Skin epidermis (tissue), 12 donors: ENCODE measurements at regions not wholly inside any gene's neighbourhood (a gene's known extent, or its start where the extent isn't known, plus 50 kb on each side); places are given as distances from the start of the nearest gene placed in this dataset.
A peak's percentile ranks its signal among the peaks of the same experiment; 100 is the strongest.
"Not testable (repeated sequence)": the region's sequence is repeated elsewhere in the genome, so short reads cannot be mapped to it uniquely, and the experiment has no call there.

ENCODE experiments used
- H3K27ac ChIP-seq, 21 experiments: fragments of 200-600 bp; sonication (generic) in 11 of 21; one replicate each; pipeline ENCODE4 v1.5.0; 2020; ENCODE audit warnings: mild to moderate bottlenecking in 3 of 21, inconsistent platforms in 2 of 21, moderate library complexity in 2 of 21
- H3K4me3 ChIP-seq, 7 experiments: fragments of 200-600 bp; sonication (generic) in 2 of 7; one replicate each; pipeline ENCODE4 v1.5.0; 2020; ENCODE audit warnings: inconsistent platforms in 2 of 7, mild to moderate bottlenecking in 2 of 7, moderate library complexity in 1 of 7

DNA sequence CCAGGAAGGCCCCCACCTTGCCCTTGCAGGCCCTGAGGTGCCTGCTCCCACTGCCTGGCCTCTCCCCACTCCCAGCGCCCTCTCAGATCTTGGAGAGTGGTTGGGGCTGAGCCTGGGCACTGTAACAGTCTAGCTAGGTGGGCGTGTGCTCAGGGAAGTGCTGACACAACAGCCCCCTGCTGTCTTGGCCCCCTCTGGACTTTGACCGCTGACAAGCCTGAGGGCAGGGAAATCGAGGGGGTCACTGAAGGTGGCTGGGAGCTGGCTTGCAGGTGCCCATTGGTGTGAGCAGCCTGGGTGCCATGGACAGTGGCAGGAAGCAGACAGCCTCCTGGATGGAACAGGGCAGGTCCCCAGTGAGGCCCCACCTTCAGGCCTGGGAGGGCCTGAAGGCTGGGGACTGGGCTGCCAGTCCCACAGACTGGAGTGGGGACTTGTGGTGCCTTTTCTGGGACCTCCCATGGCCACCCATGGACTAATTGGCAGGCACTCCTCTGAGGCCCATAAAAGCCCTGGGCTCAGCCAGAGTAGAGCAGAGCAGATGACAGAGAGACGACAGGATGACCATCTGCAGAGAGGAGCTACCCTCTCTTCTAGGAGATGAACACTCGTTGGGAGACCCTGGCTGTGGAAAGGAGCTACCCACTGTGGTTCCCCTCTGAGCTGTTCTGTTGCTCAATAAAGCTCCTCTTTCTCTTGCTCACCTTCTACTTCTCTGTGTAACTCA, 158.6 kb upstream of the SLC38A2 start:
- H3K4me3 ChIP-seq: no peak overlapping the region
- H3K27ac ChIP-seq: no peak overlapping the region

DNA sequence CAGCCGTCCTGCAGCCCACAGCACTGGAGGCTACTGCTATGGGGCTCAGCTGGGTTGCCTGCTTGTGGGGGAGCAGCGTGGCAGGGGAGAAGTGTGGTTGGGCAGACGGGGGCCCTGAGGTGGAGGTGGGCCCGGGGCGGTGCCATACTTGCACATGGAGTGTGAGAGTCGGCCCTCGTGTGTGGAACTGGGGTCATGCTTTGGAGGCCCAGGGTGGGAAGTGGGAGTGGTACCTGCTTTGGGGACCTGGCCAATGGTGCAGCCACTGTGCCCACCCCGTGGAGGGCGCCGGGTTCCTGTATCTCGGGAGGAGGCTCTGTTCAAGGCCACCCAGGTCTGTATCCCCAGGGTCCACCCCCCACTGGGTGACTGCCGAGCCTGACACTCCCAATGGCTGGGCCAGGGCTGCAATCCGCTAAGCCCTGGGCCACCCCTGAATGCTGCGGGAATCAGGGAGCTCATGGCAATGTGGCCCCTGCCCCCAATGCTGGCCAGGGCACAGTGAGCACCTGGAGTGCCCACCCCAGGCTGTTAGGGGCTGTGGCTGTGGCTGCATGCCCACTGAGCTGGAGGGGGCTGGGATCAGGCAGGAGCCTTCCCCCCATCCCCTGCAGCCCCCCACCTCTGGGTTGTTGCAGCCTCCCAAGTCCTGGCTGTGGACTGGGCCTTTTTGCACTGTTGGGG, 157.9 kb upstream of the SLC38A2 start:
- Histone ChIP-seq H3K27ac (no peak overlapping the region), H3K4me3 (no peak overlapping the region)

- Histone ChIP-seq H3K4me3 (no peak overlapping the region), H3K27ac (no peak overlapping the region)
Observed at GRCh38 chr12:46526233-46526632, 153.7 kb upstream of the SLC38A2 start.

DNA sequence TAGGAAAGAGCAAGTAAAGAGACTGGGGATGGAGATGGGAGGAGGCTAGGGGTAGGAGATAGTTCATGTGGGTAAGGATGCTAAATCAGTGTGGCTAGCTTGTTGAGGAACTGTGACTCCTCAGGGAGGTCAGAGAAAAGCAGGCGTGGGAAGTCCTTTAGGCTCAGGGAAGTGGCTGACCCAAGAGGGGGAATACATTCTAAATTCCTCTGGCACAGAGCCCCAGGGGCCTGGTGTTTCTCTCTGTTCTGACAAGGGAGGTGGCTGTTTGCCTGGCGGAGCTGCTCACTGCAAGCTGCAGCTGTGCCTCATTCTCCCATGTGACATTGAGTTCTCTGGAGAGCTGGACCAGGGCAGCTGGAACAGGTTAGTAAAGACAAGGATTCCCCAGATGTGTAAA, 152.2 kb upstream of the SLC38A2 start:
- H3K4me3 ChIP-seq: no peak overlapping the region
- H3K27ac ChIP-seq: peak overlapping the region in 12 of 21 experiments; percentile 14 to 84 (median 50)

- Histone ChIP-seq H3K27ac (peak overlapping the region in 15 of 21 experiments; percentile 3 to 84 (median 43)), H3K4me3 (no peak overlapping the region)
Observed at GRCh38 chr12:46523863-46524770, 151.5 kb upstream of the SLC38A2 start.

GRCh38 chr12:46523446-46523845, 150.9 kb upstream of the SLC38A2 start:
- Histone ChIP-seq H3K27ac (peak overlapping the region in 7 of 21 experiments; percentile 3 to 84 (median 51)), H3K4me3 (no peak overlapping the region)

- H3K4me3 ChIP-seq: no peak overlapping the region
- H3K27ac ChIP-seq: peak overlapping the region in 4 of 21 experiments; percentile 12 to 84 (median 34)
Observed at GRCh38 chr12:46522071-46522470, 149.5 kb upstream of the SLC38A2 start.

GRCh38 chr12:46521145-46521544, 148.6 kb upstream of the SLC38A2 start:
- H3K27ac ChIP-seq: peak overlapping the region in 1 of 21 experiments; percentile 45

GRCh38 chr12:46519407-46519806, 146.8 kb upstream of the SLC38A2 start:
- peak overlapping the region in 3 of 21 experiments; percentile 15 to 69 (median 52) for H3K27ac ChIP-seq
- H3K4me3 ChIP-seq: no peak overlapping the region

More at GRCh38 chr12:46521145-46521544, 148.6 kb upstream of the SLC38A2 start:
- no peak overlapping the region for H3K4me3 ChIP-seq

GRCh38 chr12:46518729-46519128, 146.2 kb upstream of the SLC38A2 start:
- H3K4me3 ChIP-seq: no peak overlapping the region
- H3K27ac ChIP-seq: peak overlapping the region in 5 of 21 experiments; percentile 15 to 69 (median 31)

DNA sequence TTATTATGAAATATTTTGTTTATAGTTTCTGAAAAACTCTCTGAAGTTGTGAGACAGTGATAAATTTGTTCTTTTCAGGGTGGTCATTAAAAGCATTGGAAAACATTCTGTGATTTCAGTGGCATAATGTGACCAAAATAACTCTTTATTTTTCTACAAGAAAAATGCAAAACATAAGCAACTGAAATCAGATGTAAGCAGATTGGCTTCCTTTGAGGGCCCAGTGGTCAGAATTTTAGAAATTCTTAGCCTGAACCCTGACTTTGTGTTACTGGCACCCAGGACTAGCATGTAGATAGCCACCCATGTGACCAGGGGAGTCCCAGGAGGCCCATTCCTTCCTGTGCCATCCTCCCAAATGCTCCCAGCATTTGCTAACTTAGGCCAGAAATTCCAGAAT, 145.6 kb upstream of the SLC38A2 start:
- H3K4me3 ChIP-seq: no peak overlapping the region
- peak overlapping the region in 3 of 21 experiments; percentile 31 to 69 (median 52) for H3K27ac ChIP-seq

GRCh38 chr12:46517579-46517962, 145.0 kb upstream of the SLC38A2 start:
- no peak overlapping the region for H3K4me3 ChIP-seq
- peak overlapping the region in 6 of 21 experiments; percentile 14 to 50 (median 24) for H3K27ac ChIP-seq

DNA sequence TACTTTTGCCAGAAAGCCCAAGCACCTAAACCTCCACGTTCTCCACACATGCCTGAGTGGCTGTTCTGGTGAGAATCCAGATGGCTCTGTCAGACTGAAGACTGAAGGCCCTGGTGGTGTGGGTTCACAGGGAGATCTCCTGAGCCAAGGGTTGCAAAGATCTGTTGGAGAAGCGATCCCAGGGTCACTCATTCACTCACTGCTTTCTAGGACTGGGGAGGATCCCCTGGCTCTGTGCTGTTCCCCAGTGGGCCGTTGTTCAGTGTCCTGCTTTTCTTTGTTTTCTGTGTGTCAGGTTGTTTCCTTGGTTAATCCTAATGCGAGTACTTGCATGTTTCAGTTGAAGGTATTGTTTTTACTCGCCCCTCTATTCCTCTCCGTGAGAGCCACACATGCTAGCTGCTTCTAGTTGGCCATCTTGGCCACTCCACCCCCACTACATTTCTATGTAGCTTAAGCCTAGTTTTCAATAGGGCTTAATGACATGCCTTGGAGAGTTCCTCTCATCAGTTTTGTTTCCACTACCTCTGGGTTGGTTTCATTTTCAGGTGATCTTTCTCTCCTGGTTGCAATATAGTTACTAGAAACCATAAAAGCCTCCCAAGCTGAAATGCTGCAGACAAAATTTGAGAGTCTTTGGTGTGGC, 144.5 kb upstream of the SLC38A2 start:
- peak overlapping the region in 6 of 21 experiments; percentile 21 to 50 (median 24) for H3K27ac ChIP-seq
- no peak overlapping the region for H3K4me3 ChIP-seq

DNA sequence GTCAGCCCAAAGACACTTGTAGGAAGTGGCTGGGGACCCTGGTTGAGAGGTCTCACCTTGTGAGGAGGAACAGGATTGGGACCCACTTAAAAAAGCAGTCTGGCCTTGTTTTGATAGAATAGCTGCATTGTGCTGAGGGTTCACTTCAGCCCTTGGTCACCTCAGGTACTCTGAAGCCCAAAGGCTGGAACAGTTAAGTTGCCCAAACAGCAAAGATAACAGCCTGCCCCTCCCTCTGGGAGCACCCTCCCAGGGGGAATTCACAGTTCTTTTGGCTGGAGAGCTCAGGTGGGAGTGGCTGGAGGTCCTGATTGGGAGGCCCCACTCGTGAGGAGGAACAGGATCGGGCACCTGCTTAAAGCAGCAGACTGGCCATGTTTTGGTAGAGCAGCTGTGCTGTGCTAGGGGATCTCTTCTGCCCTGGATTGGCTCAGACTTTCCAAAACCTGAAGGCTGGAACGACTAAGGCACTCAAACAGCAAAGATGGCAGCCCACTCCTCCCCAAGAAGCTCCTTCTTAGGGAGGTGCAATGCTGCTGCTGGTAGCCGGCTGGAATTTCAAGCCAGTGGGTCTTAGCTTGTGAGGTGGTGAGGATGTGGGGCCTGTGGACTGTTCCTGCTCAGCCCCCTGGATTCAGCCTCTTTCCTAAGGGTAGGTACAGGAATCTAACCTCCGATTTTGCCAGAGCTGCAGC, 143.8 kb upstream of the SLC38A2 start:
- no peak overlapping the region for H3K4me3 ChIP-seq
- H3K27ac ChIP-seq: peak overlapping the region in 4 of 21 experiments; percentile 6 to 50 (median 24)

GRCh38 chr12:46515829-46516228, 143.3 kb upstream of the SLC38A2 start:
- Histone ChIP-seq H3K4me3 (no peak overlapping the region), H3K27ac (peak overlapping the region in 1 of 21 experiments; percentile 47)

DNA sequence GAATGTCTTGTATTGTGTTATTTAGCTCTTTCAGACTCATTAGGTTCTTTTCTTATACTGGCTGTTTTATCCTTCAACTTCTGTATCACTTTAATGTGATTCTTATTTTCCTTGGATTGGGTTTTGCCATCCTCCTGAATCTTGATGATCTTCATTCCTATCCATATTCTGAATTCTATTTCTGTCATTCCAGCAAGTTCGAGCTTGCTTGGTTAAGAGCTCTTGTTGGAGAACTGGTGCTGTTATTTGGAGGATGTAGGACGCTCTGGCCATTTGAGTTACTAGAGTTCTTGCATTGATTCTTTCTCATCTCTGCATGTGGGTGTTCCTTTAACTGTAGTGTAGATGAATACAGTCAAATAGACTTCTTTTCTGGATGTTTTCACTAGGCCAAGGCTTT, 142.3 kb upstream of the SLC38A2 start:
- H3K27ac ChIP-seq: peak overlapping the region in 1 of 21 experiments; percentile 47

DNA sequence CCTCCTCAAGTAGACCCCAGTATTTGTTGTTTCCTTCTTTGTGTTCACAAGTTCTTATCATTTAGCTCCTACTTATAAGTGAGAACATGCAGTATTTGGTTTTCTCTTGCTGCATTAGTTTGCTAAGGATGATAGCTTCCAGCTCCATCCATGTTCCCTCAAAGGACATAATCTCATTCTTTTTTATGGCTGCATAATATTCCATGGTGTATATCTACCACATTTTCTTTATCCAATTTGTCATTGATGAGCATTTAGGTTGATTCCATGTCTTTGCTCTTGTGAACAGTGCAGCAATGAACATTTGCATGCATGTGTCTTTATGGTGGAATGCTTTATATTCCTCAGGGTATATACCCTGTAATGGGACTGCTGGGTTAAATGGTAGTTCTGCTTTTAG, 137.7 kb upstream of the SLC38A2 start:
- not testable (repeated sequence) for H3K4me3 ChIP-seq, H3K27ac ChIP-seq

More for the DNA sequence above, 142.3 kb upstream of the SLC38A2 start:
- no peak overlapping the region for H3K4me3 ChIP-seq

DNA sequence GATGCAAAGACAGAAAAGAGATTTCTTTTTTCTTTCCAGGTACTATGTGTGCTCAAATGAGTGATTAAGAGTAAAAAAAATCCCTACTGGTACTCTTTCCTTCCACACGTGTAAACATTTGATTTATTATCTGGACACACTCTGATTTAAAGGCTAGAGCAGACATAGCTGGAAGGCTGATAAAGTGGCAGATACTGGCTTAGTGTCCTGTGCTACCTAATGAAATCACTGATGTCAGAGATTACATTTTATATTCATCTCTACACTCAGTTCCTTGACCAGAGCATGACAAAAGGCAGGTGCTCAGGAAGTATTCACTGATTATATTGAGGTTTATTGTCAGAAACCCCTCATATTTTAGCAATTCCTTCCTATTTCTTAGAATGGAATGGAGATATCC, 136.6 kb upstream of the SLC38A2 start:
- no peak overlapping the region for H3K4me3 ChIP-seq
- H3K27ac ChIP-seq: no peak overlapping the region

DNA sequence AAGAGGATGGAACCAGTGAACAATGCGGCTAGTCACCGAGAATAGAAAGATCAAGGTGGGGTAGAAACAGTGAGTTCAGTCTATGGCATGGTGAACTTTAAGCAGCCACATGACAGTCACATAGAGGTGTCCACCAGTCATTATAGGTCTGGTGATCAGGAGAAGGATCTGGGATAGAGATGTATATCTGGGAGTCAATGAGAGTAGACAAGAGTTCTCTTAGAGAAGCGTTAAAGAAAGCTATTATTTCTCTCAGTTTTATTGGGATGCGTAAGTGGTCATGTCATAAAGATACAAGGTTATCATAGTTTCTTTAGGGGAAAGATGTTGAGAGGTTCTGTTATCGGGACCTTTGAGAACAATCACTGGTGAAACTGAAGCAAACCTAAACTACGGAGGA, 136.1 kb upstream of the SLC38A2 start:
- H3K27ac ChIP-seq: no peak overlapping the region
- H3K4me3 ChIP-seq: no peak overlapping the region
